ENCODE measurements at regions not wholly inside any gene's neighbourhood (a gene's known extent, or its start where the extent isn't known, plus 50 kb on each side); places are given as distances from the start of the nearest gene placed in this dataset.

DNA sequence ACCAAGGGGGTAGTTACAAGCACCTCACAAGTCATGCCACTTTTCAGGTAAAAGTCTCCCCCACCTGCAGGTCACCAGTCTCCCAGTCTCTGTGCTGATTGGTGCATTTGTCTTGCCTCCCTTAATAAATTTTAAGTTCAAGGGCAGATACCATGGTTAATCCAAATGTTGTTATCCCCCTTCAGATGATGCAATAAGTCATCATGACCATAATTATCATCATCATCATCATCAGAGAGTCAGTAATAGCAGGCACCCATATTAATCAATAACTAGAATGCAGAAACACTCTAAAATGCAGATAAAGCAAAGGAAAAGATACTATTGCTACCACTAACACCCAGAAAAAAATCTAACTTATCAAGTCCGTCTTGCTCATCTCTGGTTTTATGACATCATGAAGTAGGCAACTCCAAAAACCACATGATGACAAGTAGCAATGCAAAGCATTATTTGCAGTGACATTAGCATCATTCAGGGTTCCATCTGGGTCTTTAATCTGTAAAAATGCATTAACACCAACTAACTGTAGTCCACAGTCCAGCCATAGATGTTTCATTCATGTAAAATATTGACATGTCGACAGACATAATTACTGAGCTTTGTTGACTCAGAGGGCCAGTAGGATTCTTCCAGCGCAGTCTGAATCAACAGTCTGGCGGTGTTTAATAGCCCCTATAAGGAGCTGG is 492.0 kb upstream of the RUNX1 start:
- Histone ChIP-seq H3K4me1 (ENCODE audit: control insufficient read depth in 1 of 2, insufficient read depth in 2 of 2, low read depth in 1 of 2, low read length in 1 of 2) (no peaks in the 10 kb centered on the region), H3K79me2 (ENCODE audit: insufficient read depth) (no peaks in the 10 kb centered on the region), H3K4me2 (no peak overlapping the region), H3K27me3 (ENCODE audit: insufficient read depth) (no peaks in the 10 kb centered on the region), H3K9me2 (no peaks in the 10 kb centered on the region), H3K36me3 (replicated peaks in 1 of 2; ENCODE audit: control insufficient read depth in 1 of 2, insufficient read depth in 2 of 2, low read length in 1 of 2) (no peaks in the 10 kb centered on the region), H3F3A (replicated peaks; ENCODE audit: insufficient read depth) (no peaks in the 10 kb centered on the region), H3K4me3 (ENCODE audit: low read depth in 2 of 2, low read length in 1 of 2) (no peak overlapping the region), H3K9me3 (peaks cover under 1% of the 10 kb centered on the region; the same call in 1 of the 2 replicates), H3K9ac (no peak overlapping the region), H4K20me1 (ENCODE audit: insufficient read depth) (no peaks in the 10 kb centered on the region), H2AFZ (ENCODE audit: low read depth) (no peak overlapping the region), H3K27ac (ENCODE audit: low read depth in 2 of 2, low read length in 1 of 2) (no peak overlapping the region)
- CTCF ChIA-PET = no interaction called here
- TF ChIP-seq POLR2AphosphoS5 (IDR thresholded peaks at IDR 0.05; ENCODE audit: low read depth, low read length) (no peak), TCF12 (IDR thresholded peaks at IDR 0.05) (peak; percentile 14; the same call in 1 of the 2 replicates)
- TF ChIP-seq, protein P1, sequence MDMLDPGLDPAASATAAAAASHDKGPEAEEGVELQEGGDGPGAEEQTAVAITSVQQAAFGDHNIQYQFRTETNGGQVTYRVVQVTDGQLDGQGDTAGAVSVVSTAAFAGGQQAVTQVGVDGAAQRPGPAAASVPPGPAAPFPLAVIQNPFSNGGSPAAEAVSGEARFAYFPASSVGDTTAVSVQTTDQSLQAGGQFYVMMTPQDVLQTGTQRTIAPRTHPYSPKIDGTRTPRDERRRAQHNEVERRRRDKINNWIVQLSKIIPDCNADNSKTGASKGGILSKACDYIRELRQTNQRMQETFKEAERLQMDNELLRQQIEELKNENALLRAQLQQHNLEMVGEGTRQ (IDR thresholded peaks at IDR 0.05; ENCODE audit: borderline replicate concordance, low read depth, low read length) = no peak
- TF ChIP-seq, protein P2, sequence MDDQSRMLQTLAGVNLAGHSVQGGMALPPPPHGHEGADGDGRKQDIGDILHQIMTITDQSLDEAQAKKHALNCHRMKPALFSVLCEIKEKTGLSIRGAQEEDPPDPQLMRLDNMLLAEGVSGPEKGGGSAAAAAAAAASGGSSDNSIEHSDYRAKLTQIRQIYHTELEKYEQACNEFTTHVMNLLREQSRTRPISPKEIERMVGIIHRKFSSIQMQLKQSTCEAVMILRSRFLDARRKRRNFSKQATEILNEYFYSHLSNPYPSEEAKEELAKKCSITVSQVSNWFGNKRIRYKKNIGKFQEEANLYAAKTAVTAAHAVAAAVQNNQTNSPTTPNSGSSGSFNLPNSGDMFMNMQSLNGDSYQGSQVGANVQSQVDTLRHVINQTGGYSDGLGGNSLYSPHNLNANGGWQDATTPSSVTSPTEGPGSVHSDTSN (IDR thresholded peaks at IDR 0.05) = peak; percentile 61
- DNase-seq = no peak
- 25% methylated on average over 4 of the region's 4 CpGs for WGBS (ENCODE audit: low lambda C conversion rate)
- POLR2A ChIA-PET = no interaction called here

DNA sequence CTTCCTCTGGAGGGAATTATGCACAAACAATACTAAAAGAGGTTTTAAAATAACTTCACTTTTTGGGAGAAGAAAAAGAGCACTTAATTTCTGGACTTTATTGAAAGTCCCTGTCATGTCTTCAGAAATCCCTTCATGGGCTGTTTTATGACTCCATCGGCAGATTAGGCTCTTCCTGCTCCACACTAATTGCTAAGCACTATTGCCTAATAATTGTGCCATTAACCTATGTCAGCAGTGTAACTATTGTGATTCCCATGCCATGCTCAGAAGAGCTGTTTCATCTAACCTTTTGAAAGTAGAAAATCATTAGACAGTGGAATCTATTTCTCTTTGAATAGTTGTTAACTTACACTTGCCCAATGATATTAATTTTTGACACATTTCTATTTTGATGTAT is 489.3 kb upstream of the RUNX1 start:
- Histone ChIP-seq H3K4me3 (ENCODE audit: low read depth in 2 of 2, low read length in 1 of 2) (no peak overlapping the region), H3K79me2 (ENCODE audit: insufficient read depth) (no peaks in the 10 kb centered on the region), H3K9ac (no peak overlapping the region), H3K9me2 (no peaks in the 10 kb centered on the region), H3K27ac (ENCODE audit: low read depth in 2 of 2, low read length in 1 of 2) (no peak overlapping the region), H3K4me2 (no peak overlapping the region), H3K36me3 (replicated peaks in 1 of 2; ENCODE audit: control insufficient read depth in 1 of 2, insufficient read depth in 2 of 2, low read length in 1 of 2) (no peaks in the 10 kb centered on the region), H3K9me3 (peaks cover 5% of the 10 kb centered on the region), H2AFZ (ENCODE audit: low read depth) (no peak overlapping the region), H4K20me1 (ENCODE audit: insufficient read depth) (no peaks in the 10 kb centered on the region), H3K27me3 (ENCODE audit: insufficient read depth) (no peaks in the 10 kb centered on the region), H3K4me1 (ENCODE audit: control insufficient read depth in 1 of 2, insufficient read depth in 2 of 2, low read depth in 1 of 2, low read length in 1 of 2) (no peaks in the 10 kb centered on the region), H3F3A (replicated peaks; ENCODE audit: insufficient read depth) (no peaks in the 10 kb centered on the region)
- DNase-seq = no peak
- 0% methylated on average over 1 of the region's 1 CpG for WGBS (ENCODE audit: low lambda C conversion rate)
- CTCF ChIA-PET = no interaction called here
- POLR2A ChIA-PET = no interaction called here
- TF ChIP-seq NFIC (IDR thresholded peaks at IDR 0.05; ENCODE audit: borderline replicate concordance) (no peak), TEAD4 (IDR thresholded peaks at IDR 0.05; ENCODE audit: borderline replicate concordance, insufficient read depth) (no peak), JUND (IDR thresholded peaks at IDR 0.05) (no peak), FOSL2 (IDR thresholded peaks at IDR 0.05; ENCODE audit: borderline replicate concordance, low read depth) (no peak), CTCF (IDR thresholded peaks at IDR 0.05) (no peak), FOXJ3 (CRISPR knock-in tag; IDR thresholded peaks at IDR 0.05) (no peak), USF1 (IDR thresholded peaks at IDR 0.05; ENCODE audit: borderline replicate concordance, low read depth) (no peak), NRF1 (IDR thresholded peaks at IDR 0.05; ENCODE audit: low read depth, low read length) (no peak), CHD2 (IDR thresholded peaks at IDR 0.05; ENCODE audit: low read length, partially characterized antibody) (no peak), MAX (IDR thresholded peaks at IDR 0.05; ENCODE audit: low read depth) (no peak), IRF3 (IDR thresholded peaks at IDR 0.05; ENCODE audit: low read depth, low read length) (no peak), TCF12 (IDR thresholded peaks at IDR 0.05) (no peak)
- TF ChIP-seq, protein P3, sequence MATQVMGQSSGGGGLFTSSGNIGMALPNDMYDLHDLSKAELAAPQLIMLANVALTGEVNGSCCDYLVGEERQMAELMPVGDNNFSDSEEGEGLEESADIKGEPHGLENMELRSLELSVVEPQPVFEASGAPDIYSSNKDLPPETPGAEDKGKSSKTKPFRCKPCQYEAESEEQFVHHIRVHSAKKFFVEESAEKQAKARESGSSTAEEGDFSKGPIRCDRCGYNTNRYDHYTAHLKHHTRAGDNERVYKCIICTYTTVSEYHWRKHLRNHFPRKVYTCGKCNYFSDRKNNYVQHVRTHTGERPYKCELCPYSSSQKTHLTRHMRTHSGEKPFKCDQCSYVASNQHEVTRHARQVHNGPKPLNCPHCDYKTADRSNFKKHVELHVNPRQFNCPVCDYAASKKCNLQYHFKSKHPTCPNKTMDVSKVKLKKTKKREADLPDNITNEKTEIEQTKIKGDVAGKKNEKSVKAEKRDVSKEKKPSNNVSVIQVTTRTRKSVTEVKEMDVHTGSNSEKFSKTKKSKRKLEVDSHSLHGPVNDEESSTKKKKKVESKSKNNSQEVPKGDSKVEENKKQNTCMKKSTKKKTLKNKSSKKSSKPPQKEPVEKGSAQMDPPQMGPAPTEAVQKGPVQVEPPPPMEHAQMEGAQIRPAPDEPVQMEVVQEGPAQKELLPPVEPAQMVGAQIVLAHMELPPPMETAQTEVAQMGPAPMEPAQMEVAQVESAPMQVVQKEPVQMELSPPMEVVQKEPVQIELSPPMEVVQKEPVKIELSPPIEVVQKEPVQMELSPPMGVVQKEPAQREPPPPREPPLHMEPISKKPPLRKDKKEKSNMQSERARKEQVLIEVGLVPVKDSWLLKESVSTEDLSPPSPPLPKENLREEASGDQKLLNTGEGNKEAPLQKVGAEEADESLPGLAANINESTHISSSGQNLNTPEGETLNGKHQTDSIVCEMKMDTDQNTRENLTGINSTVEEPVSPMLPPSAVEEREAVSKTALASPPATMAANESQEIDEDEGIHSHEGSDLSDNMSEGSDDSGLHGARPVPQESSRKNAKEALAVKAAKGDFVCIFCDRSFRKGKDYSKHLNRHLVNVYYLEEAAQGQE (IDR thresholded peaks at IDR 0.05; ENCODE audit: low read depth, low read length) = no peak
- TF ChIP-seq, protein P1 (IDR thresholded peaks at IDR 0.05; ENCODE audit: borderline replicate concordance, low read depth, low read length) = no peak

Measured in SK-N-SH (cell line).